Dedifferentiated amniotic fluid mesenchymal stem cell (primary cell): ENCODE measurements at regions not wholly inside any gene's neighbourhood (a gene's known extent, or its start where the extent isn't known, plus 50 kb on each side); places are given as distances from the start of the nearest gene placed in this dataset.
"Not testable (repeated sequence)": the region's sequence is repeated elsewhere in the genome, so short reads cannot be mapped to it uniquely, and the experiment has no call there.

ENCODE experiments used
- DNase-seq: peaks from one replicate; pipeline ENCODE4 v3.0.0-alpha.2; 2016; ENCODE audit errors: extremely low spot score

DNA sequence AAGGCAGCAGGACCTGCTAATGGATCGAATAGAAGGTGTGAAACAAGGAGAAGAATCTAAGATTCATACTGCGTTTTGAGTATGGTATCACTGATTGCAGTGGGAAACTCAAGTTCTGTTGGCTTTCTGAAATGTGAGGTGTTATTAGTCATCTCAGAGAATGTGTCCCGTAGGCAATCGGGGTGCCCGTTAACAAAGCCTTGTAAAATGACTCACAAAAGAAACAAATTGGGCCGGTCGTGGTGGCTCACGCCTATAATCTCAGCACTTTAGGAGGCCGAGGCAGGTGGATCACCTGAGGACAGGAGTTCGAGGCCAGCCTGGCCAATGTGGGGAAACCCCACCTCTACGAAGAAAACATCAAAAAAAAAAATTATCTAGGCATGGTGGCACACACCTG lies 118.2 kb upstream of the C7orf33 start:
- no peak for DNase-seq

DNA sequence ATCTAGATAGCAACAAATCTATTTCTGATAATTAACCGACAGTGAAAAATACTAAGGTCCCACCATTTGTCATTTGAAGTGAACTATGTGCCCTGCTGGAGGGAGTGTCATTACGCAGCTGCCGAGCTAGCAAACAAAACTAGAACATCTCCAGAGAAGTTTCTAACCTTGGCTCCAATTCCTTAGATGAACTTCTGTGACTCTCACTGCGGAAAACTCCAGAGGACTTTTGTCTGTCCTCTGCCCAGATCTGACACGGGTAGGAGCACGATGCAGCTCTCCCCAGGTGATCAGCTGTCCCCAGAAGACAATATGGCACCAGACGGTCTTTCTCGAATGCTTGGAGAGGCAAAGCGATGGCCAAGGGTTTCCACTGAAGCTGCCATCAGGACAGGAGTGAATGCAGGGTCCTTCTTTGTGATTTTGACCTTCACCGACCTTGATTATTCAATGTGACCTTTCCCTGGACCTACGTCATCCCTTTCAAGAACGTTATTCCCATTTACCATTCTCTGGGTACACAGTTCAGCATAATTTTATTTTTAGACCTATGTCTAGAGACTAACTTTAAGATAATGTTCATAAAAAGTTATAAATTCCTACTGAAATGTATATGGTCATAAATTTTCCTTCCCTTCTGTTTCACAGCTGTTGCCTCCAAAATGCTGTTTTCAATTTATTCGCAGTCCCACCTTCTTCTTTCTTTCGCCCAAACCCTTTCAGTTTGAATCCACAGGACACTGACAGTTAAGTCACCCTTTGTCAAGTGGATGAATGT lies 116.7 kb upstream of the C7orf33 start:
- no peak for DNase-seq

DNA sequence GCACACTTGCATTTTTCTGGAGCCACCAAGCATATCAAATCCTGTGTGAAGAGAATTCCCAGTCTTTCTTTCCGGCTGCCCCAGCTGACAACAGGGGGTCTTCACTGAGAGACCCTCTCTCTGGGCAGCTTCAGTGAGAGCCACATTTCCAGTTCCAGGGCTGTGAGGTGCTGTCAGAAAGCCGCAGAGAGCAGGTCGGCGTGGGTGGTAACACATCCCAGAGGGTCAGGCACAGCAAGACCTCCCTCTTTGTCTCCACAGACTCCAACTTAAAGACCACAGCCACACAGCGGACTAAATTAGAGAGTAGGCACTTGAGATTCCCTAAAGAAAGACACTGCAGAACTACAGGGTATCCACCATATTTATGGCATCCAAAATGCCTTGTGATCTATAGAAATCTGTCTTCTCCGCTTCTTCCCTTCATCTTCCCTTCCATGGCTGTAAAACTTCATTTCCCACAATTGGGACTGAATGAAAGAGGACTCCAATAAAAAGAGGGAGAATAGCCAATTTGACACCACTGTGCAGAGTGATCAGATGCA lies 116.0 kb upstream of the C7orf33 start:
- DNase-seq = no peak

- DNase-seq = no peak
Observed at GRCh38 chr7:148478551-148478950, 112.0 kb upstream of the C7orf33 start.

DNA sequence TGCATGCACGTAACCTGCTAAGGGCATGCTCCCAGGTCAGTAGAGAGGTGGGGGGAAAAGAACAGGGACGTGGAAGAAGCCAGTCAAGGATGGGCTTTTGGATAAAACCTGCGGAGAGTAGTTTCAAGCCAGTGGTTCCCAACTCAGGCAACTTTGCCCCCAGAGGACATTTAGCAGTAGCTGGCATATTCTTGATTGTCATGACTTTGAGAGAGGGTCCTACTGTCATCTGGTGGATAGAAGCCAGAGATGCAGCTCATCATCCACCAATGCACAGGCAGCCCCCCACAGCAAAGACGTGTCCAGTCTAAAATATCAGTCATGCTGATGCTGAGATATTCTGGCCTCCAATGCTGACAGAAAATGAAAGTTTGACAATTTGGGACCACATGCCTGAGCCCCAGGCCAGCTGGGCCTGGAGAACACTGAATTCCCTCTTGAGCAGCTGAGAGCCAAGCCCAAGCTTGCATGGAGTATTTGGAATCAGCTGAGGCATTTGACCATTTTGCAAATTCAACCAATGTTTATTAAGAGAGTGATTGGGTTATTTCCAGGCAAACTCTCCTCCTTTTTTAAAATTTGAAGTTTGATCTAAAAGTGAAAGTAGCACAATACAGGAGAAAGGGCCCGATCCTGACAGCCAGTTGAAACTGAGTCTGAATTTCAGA lies 110.0 kb upstream of the C7orf33 start:
- DNase-seq = no peak

GRCh38 chr7:148481147-148481526 lies 109.4 kb upstream of the C7orf33 start:
- no peak for DNase-seq

GRCh38 chr7:148481971-148482626 lies 108.5 kb upstream of the C7orf33 start:
- DNase-seq = no peak

- no peak for DNase-seq
Observed at GRCh38 chr7:148483515-148484308, 106.9 kb upstream of the C7orf33 start.

DNA sequence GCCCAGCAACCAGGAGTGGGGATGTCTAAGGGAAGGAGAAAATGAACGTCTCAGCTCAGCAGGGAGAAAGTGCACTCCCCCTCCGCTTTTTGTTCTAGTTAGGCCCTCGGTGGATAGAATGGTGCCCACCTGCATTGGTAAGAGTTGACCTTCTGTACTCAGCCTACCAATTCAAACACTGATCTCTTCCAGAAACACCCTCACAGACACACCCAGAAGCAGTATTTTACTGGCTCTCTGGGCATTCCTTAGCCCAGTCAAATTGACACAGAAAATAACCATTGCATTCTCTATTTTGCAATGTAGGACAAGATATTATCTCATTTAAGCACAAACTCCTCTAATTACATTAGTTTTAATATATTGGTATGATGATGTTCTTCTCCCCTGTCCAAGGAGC lies 106.1 kb upstream of the C7orf33 start:
- DNase-seq = no peak

DNA sequence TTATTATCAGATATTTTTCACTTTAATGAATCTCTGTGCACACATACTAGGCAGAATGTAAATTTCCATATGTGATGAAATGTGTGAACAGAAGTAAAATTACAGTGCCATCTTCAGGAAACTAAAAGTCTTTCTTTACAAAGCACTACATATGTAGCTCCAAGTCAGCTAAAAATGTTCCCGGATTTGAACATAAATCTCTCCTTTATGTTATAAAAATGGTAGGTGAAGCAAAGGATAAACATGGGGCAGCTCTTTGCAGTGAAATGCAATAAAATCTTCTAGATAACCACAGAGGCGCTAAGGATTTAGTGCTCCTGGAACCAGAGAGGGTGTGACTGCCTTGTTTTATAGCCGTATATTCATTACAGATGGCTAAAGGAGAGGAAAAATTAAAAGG lies 104.9 kb upstream of the C7orf33 start:
- no peak for DNase-seq

DNA sequence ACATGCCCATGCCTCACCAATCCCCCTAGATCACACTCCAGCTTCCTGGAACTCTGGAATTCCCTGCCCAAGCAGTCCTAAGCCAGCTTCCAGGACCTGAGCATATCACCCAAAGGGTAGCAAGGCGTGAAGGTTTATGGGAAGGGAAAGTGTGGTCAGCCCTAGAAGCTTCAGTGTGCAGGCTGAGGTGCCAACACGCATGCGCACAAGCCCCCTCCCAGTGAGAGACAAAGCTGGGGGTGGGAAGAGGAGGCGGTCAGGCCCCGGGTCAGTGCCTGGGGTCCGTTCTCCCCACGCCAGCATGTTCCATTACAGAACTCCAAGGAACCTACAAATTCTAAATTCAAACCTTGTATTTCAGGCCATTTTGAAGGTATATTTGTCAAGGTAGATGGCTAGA lies 103.6 kb upstream of the C7orf33 start:
- no peak for DNase-seq

DNA sequence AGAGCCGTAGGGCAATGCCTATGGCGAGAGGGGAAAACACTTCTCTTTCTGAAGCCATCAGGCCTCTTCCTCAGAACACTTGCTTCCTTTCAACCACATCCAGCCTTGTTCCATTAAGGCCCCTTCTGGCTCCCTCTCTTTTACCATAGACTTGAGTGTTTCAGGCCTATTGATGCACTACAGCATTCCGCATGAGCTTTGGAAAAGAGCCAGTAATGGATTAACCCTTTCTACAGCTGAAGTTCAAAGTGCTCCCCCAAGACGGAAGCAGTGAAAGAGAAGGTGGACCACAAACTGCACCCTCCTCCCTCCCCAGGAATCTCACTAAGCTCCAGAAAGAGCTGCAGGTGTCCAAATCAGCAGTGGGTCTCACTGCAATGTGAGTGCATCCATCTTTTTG lies 102.7 kb upstream of the C7orf33 start:
- DNase-seq = no peak

- DNase-seq = no peak
Observed at GRCh38 chr7:148489678-148490077, 100.9 kb upstream of the C7orf33 start.

DNA sequence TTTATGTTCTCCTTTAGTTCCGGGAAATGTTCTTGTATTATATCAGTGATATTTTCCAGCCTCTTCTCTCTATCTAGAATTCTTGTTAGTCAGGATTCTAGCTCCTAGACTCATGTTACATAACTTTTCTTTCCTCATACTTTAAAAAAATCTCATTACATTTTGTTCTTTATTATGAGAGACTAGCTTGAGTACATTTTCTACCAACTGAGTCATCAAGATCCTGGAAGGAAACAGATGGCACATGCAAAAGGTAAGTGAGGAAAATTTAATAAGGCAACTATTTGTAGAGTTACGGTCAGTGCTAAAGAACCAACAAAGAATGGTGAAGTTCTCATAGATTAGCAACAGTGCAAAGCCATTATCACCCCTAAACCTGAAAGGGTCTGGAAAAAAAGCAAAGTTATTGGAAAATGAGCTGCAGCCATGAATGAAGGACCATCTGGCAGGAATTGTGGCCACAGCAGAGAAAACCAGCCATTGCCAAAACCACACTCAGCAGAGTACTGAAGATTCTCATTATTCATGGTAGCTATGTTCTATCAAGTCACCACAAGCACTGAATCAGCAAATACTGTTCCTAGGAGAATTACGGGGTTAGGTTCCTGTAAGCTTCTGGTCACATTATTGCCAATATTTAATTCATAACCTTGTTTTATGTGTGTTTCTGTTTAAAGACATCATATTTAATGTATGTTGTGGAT lies 98.3 kb upstream of the C7orf33 start:
- no peak for DNase-seq

DNA sequence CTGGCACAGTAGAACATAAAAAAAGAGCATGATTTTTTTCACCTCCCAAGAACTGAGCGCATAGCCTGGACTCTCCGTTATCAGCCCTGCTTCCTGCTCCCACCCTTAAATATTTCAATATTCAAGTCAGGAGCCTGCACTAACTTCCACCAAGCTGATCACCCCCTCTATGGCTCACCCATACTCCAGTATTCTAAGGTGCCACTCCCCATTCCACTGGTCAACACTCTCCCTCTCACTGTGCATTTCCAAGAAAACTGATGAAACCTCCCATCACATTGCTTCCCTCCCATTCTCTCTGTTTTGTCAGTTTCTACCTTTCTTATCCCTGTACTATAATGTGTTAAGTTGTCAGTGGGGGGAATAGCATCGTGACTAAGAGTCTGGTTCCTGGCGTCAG lies 95.0 kb upstream of the C7orf33 start:
- DNase-seq = no peak

GRCh38 chr7:148500978-148501377 lies 89.6 kb upstream of the C7orf33 start:
- no peak for DNase-seq

DNA sequence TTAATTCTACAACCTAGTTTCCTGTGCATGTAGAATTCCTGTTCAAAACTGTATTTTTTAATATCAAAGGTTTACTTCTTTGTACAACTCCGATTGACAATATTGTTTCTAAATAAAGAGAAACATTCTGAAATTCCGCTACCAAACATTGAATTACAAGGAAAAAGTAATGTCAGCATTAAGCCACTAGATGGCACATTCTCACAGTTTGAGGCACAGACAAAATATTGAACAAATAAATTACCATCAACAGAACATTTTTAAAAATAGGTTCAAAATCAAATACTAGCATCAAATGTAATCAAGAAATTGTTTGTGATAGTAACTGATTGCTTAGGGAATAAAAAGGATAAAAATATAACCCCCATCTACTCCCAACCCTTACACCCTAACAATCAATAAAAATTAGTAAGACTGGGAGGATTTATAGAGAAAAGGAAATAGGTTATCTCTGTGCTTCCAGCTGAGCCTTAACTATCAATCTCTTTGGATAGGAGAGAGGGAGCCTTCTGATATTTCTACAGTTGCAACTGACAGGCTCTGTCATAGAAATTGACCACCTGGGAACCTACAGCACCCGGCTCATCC lies 86.6 kb upstream of the C7orf33 start:
- peak; percentile 26 for DNase-seq

DNA sequence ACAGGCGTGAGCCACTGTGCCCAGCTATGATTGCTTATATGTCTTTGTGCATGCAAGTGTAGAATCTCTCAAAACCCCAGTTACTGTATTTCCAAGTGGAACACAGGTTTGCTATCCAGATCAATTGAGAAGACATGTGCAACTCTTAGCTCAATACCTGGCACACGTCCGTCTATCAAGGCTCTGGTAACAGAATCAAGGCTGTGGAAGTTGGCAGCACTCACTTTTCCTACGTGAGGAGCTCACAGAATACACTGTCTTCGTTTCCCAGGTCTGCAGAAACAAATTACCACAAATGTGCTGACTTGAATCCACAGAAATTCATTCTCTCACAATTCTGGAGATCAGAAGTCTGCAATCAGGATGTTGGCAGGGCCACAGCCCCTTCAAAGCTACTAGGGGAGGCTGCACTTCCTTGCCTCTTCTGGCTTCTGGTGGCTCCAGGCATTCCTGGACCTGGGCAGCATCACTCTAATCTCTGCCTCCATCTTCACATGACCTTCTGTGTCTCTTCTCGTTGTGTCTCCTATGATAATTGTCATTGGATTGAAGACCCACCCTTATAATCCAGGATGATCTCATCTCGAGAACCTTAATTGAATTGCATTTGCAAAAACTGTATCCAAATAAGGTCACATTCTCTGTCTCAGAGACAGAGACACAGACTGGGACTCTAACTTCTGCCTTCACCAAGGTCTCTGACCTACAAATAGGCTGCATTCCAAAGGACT lies 84.8 kb upstream of the C7orf33 start:
- DNase-seq = no peak

DNA sequence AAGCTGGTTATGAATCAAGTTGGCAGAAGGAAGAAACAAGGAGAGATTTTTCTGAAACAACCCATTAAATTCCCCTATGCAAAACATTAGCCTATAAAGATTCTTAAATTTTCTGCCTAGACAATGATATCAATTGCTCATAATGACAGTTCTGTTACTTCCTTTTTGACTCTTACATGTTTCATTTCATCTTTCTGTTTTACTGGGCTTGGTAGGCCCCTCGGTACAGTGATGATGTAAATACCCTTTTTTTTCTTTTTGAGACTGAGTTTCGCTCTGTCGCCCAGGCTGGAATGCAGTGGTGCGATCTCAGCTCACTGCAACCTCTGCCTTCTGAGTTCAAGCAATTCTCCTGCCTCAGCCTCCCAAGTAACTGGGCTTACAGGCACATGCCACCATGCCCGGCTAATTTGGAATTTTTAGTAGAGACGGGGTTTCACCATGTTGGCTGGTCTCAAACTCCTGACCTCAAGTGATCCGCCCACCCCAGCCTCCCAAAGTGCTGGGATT lies 83.4 kb upstream of the C7orf33 start:
- DNase-seq = not testable (repeated sequence)

DNA sequence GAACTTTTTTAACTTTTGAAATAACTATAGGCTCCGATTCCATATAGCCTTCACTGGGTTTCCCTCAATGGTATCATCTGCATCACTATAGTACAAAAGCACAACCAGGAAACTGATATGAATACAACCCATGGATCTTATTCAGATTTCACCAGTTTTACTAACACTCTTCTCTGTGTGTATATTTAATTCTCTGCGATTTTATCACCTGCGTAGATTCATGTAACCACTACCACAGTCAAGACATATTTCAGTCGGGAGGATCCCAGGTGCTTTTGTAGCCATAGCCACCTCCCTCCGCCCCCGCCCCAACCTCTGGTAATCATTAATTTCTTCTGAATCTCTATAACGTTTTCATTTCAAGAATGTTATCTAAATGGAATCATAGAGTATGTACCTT lies 82.8 kb upstream of the C7orf33 start:
- no peak for DNase-seq
